Inflammatory macrophage (primary cell): ENCODE measurements at regions not wholly inside any gene's neighbourhood (a gene's known extent, or its start where the extent isn't known, plus 50 kb on each side); places are given as distances from the start of the nearest gene placed in this dataset.
A peak's percentile ranks its signal among the peaks of the same experiment; 100 is the strongest.
"Not testable (repeated sequence)": the region's sequence is repeated elsewhere in the genome, so short reads cannot be mapped to it uniquely, and the experiment has no call there.

ENCODE experiments used
- DNase-seq, 2 donors: peaks; one replicate each; pipeline ENCODE4 v3.0.0-alpha.2; 2020 to 2022

DNA sequence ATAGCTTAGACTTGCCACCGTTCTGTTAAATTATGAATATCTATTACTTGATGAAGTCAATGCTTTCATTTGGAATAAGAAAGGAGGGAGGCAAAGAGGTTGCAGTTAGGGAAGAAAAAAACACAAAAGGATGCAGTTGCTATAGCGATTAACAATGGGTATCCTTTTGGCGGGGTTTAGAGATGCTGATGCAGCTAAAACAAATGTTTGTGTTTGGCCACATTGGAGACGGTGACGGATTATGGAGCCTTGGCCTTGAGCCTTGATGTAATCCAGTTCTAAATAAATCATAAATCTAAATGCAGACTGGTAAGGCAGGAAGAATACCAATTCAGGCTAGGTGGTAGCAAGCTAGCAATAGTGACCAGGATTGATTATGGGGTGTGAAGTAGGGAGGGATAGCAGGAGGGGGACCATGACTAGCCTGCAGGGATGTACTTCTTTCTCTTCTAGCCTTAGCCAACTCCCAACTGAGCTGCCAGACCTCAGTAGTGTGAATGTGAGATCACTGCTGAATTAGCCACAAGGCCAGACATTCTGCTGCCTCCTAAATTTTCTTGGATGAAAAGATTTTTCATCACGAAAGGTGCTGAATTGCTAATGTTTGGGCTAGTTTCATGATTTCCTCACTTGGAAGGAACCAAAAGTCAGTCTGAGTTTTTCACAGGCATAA, 160.3 kb downstream of the TLR4 start:
- no peak for DNase-seq

DNA sequence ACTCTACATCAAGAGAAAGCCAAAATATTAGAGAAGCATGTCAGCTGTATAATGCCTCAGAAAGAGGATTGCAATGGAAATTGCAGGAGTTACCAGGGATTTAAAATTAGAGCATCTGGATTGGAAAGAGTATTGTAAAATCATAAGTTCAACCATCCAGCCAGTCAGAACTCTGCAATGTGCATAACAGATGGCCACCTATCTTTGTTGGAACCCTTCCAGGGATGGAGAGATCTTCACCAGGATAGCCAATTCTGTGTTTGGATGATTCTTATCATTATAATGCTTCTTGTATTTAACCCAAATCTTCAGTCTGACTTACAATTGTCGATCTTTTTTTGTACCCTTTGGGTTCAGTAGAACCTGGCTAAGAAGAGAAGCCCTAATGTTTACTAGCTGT, 164.4 kb downstream of the TLR4 start:
- DNase-seq, result no peak

DNA sequence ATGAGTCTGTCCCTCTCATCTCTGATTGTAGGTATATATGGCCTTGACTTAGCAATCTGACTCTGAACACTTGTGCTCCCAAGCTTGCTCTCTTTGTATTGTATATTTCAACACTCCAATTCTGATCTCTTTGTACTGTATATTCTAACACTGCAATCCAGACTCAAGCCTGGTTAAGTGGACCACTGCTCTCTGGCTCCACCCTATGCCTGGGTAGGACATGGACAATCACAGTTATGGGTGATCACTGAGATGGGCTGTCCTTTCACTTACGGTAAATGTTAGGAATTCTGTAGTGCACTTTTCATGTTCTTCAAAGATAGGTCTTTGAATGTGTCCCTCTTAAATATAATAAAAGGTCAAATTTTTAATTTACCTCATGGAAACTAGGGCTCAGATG, 165.1 kb downstream of the TLR4 start:
- peak in 1 of 2 donors; percentile 14 for DNase-seq

DNA sequence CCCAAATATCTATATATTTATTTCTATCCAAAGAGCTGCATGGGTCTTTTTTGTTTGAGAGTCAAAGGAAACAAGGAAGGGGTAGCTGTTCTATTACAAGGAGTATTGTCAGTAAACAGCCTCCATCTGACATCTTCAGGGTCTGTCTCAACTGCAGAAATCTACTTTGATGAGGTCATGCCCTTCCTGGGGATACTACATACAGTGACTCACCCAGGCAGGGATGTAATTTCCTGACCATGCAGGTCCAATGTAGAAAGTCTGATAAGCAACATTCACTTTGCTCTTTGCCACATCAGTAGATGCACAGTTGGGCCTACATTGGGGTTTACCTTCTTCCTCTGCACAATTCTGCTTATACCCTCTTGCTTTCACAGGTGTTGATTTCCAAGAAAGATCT, 165.5 kb downstream of the TLR4 start:
- no peak for DNase-seq

DNA sequence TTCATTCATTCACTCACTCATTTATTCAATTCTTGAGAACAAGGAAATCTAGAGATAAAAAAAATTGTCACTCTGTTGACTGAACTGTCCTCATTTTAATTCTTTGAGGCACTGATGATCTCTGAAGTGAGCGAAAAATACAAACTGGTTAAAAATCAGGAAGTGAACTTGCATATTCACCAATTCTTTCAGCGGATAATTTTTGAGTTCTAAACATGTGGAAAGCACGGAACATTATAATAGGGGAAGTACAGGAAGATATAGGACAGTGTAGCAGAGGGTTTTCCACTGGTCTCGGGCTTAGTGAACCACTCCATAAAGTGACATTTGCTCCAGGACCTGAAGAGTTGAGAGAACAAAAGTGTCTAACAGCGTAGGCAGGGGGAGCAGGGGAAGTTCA, 169.5 kb downstream of the TLR4 start:
- no peak for DNase-seq

DNA sequence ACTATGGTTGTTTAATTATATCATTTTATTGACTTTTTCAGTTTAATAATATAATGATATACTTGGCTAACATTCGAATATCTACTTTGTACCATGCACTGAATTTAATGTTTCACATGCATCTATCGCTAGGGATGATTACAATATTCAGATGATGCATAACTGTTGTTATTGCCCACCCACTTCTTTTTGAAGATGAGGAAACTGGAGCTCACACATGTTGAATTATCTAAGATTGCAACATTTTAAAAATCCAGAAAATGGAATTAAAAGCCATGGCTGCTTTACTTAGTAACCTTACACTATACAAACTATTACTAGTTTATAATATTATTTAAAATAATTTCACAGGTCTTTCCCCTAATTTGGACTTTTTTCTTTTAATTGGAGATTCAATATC, 171.7 kb downstream of the TLR4 start:
- DNase-seq, result no peak

DNA sequence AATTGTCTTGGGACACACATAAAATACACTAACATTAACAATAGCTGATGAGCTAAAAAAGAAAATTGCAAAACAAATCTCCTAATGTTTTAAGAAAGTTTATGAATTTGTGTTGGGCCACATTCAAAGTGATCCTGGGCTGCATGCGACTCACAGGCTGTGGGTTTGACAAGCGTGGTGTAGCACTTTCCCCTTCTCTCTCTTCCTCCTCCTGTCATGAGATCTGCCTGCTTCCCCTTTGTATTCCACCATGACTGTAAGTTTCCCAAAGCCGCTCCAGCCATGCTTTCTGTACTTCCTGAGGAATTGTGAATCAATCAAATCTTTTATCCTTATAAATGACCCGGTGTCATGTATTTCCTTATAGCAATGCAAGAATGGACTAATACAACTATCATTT, 178.0 kb downstream of the TLR4 start:
- no peak for DNase-seq

DNA sequence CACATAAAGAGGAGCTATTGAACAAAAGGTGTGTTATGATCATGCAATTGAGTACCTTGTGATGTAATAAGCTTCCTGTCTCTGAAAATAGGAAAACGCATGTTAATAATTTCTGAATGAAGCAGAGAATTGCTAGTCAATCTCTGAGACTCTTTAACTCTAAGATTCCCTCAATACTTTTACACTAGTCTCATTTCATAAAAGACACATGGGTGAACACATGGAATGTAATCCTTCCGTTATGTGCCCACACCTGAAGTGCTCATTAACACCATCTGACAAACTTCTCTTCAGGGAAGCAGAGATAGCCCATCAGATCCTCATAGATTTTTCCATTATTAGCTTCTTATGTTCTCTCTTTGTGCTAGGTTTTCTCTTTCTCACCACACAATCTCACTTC, 182.4 kb downstream of the TLR4 start:
- DNase-seq, result no peak

DNA sequence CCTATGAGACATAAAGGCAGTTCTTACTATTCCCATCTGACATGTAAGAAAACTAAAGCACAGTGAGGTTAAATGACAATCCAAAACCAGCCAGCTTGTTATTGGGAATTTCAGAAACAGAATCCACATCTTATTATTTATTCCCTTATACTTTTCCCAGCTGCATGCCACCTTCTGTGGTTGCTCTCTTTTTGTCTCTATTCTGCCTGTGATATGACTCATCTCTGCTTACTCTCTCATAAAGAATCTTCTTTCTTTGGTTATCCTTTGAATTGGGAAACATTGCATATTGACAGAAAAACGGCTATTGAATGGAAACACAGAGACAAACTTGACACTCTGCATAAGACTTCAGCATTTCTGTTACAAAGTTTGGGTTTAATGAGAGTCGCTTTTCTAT, 183.2 kb downstream of the TLR4 start:
- DNase-seq, result no peak

DNA sequence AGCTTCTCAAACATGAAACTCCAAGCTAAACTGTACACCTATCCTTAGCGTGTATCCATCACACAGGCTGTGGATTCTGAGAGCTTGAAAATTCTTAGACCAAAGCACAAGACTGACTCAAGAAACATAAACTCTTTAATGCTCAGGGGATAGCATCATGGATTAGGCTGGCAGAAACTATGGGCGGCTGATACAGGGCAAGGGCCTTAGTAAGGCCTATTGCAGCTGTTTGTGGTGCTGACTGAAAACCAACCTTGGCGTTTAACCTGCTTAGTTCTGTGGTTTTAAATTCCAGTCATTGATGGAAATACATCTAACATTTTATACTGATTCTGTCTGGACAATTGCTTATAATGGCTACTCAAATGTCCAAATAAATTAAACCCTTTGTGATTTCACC, 183.7 kb downstream of the TLR4 start:
- no peak for DNase-seq

DNA sequence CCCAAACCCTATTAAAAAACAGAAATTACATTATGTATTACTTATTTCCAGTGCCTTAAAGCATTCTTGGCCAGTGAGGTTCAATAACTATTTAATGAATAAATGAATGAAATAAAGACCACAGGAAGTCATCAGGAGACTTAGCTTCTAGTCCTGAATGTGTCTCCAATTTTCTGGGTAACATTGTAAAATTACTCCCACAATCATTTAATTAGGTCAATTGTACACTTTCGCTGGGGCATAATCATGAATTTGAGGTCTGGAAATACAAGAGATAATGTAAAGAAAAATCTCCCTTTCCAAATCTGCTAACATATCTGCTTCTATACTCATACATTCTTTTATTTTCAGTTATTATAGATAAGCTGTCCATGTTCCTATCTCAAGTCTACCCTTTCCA, 199.2 kb downstream of the TLR4 start:
- no peak for DNase-seq

DNA sequence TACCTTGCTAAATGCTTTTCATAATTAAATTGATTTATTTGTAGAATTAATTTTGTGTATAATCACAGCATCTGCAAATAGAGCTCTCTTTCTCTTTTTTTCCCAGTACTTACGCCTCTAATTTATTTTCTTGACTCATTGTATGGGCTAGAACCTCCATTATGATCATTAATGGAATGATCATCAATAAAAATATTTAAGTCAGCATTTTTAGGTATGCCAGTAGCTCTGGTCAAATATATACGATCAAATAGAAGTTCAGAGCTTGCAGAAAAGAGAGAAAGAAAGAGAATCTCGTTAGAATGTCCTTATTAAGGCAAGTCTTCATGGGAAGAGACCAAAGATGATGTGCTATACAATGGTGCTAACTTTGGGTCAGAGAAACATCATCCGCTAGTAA, 202.6 kb downstream of the TLR4 start:
- DNase-seq, result no peak

DNA sequence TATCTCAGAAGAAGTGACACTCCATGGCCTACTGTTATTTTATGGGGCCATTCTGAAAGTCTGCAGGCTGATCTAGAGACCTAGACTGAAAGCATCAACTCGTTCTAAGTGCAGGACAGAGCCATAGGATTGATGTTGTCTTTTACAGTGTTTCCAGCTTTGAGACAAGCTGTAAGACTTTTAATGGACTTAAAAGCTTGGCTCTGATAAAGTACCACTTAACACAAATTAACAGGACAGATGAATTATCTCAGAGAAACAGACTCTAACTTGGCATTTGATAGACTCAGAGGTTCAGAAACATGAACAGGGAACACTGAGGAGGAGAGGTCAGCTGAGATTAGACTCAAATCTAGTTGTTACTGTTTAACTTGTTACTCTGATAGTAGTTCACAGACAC, 203.2 kb downstream of the TLR4 start:
- DNase-seq, result no peak

DNA sequence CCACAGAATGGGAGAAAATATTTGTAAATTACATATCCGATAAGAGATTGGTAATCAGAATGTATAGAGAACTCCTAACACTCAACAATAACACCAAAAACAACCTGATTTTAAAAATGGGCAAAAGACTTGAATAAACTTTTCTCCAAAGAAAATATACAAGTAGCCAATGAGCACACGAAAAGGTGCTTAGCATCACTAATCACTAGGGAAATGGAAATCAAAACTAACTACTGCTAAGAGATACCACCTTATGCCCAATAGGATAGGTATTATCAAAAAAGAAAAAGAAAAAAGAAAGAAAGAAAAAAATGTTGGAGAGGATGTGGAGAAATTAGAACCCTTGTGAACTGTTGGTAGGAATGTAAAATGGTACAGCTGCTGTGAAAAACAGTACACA, 212.1 kb downstream of the TLR4 start:
- DNase-seq, result no peak

DNA sequence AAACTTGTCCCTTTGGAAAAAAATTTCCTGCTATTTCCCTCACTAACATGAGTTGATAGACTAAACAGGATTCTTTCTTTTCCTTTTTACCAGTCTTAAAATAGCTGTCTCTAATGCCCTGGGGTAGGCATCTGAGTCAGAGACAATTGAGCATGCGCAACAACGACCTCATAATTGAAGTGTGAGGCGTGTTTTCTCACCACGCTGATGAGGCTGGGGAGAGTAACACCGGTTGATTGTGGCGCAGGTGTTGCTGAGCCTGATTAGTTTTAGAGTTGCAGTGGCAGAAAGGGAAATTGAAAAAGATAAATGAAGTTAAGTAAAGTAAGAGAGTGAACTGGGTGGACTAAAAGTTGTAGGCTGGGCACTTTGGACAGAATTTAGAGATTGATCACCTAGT, 213.7 kb downstream of the TLR4 start:
- DNase-seq, result no peak

DNA sequence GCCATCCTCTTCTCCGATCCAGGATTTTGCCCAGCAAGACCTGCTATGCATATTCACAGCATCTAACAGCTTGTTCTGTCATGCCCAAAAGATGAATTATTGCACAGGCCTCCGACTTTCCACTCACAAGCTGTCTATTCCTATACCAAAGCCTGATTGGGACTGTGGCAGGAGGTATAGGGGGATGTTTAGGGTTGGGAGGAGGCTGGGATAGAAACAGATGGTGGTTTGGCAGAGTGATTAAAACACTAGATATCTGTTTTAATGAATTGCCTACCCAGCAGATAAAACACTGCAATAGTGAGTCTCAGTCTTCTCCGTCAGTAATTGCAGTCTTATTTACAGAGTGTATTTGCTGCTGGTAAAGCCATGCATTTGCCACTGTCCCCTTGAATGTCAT, 215.3 kb downstream of the TLR4 start:
- DNase-seq, result no peak

DNA sequence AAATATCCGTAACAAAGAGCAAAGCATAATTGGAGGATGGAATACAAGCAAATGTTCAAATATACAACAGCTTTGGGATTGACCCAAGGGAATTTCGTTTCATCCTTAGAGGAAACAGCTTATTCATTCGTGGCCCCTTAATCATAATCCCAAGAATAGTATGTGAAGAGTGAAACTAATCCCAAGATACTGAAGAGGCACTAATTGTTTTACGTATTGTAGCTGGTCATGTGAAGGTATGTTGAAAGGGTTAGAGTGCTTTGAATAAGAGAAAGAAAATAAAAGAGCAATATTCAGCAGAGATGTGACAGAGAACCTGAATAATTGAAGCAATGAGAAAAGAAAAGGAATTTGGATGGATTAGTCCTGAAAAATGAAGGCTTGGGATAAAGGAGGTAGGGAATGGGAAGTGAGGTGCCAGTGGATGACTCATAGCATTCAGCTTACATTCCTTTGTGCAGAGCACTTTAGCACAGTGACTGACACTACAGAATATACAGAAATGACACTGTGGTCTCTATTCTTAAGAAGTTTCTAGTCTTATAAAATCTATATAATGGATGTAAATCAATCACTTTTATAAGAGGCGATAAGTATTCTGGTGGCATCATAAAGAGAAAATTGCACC, 221.9 kb downstream of the TLR4 start:
- no peak for DNase-seq

DNA sequence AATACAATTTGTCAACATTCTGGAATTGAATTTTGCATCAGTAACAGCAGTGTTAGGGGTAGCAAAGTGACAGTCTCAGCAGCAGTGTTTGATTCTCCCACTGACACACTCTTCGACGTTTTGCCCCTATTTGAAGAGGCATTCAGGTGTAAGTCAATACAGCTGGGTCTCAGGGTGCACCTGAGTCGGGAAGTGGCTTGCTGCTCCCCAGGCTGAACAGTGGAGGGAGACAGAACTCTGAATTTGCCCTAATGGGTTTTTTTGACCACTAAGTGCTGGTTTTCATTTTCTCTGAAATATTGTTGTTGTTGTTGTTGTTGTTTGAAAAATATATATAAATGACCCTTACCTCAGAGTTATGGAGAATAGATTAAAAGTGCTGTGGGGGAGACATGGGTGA, 223.2 kb downstream of the TLR4 start:
- no peak for DNase-seq

DNA sequence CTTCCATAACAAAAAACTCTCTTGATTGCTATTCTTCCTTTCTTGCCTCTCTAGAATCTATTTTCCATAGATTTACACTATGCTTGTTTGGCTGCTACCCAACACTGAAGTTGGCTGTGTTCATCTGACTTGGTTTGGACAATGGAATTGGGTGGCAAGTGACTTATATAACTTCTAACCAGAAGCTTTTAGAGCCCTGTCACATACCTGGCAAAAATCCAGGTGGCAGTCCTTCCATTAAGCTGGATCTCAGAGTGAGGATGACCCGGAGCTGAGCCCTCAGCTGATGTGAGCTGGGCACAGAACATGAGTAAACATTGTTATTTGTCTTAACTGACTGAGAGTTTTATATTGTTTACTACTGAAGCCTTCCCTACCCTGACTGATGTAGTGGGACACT, 225.7 kb downstream of the TLR4 start:
- DNase-seq, result no peak

DNA sequence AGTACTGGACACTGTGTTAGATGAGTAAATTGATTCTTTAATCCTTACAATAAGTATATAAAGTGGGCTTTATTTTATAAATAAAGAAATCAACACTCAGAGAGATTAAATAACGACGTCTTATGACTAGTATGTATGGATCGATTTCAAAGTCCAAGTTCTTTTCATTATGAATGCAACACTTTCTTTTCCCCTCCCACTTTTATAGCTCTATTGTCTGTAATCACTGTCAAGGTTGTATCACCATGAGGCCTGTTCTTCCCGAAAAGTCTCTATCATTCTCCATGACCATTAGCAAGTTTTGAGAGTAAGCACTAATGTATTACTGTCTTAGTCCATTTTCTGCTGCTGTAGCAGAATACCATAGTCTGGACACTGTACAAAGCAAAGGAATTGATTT, 228.4 kb downstream of the TLR4 start:
- DNase-seq, result no peak

DNA sequence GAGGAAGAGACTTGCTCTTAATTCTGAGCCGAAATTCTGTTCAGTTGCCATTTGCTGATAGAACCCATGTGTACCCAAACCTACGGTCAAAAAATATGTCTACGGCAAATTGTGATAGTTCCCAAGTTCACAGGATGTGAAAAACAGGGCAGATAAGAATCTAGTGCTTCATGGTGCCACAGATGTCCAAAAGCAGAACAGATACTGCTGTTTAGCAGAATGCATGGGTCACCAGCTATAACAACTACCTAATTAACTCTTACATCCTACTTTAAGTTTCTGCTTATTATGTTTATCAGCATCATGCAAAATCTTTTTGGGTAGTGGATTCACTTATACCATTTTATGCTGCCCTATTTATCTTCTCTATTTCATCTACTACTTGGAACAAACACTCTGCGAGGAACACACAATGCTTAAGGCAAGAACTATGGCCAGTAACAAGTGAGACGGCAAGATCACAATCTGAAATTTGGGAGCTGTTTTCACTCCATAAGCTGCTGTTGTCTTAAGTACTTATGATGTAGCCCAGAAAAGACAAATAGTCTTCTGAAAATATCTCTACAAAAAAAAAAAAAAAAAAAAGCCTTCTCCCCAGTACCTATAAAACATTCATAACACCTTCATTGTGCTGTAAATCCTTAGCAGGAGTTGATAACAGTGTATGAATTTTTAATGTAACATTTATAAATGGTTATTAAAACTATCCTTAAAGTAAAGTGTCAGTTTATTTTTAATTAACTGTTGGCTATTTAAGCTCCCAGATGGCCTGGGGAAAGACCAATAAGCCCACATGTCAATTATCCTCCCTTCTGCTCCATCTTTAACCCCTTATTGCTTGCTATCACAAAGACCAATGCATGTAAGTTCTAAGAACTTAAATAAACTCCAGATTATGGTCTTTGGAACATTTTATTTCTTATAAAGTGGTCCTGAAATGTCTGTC, 232.3 kb downstream of the TLR4 start:
- no peak for DNase-seq

DNA sequence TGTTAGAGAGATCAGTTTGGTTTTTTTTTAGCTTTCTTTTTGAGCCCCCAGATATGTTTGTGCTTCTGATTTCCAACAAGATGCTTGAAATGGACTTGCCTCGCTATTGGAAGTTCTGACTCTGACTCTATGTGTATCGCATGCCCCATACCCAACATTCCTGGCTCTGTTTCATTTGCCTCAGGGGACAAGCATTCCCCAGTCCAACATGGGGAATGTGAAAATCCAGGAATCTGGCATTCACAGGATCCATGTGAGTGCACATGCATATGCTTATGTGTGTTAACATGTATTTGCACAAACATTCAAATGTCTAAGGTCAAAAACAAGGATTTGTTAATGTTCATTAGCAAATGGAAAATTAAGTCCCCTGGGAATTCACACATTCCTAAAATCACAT, 233.9 kb downstream of the TLR4 start:
- no peak for DNase-seq

DNA sequence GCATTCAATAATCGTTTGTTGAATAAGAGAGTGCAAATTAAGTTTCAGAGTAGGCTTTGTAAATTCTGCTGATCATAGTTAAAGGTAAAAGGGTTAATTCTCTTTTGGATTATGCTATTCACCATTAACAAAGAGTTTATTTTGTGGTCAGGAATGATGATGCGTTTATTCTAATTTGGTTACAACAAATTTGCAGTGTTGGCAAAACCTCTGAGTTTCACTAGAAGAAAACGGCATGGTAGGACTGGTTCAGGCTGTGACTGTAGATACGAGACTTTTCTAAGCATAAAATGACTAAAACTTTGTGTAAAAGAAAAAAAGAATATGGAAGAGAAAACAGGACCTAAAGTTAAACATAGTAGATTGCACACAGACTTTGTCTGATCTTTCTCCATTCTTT, 234.7 kb downstream of the TLR4 start:
- no peak for DNase-seq

DNA sequence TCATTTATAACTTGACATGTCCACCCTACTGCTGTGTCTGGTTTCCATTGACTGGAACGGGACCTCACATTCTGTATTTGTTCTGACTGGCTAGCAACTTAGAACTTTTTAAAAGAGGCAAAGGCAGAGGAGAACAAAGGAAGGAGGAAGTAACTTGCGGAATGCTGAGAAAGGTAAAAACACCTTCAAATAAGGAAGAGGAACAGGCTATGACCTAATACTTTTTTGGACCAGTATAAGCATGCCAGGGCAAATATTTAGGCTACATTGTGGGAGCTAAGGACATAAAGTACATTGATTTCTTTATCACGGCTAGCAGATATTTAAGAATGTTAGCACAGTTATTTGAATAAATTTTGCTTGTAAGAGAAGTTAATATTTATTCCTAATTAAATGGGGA, 240.5 kb downstream of the TLR4 start:
- DNase-seq, result not testable (repeated sequence)
